GM19239 (cell line): ENCODE measurements at regions not wholly inside any gene's neighbourhood (a gene's known extent, or its start where the extent isn't known, plus 50 kb on each side); places are given as distances from the start of the nearest gene placed in this dataset.
"Not testable (repeated sequence)": the region's sequence is repeated elsewhere in the genome, so short reads cannot be mapped to it uniquely, and the experiment has no call there.

Source experiments
- DNase-seq: peaks from one replicate; pipeline ENCODE4 v3.0.0; 2011; ENCODE audit warnings: low spot score; ENCODE audit not compliant: insufficient read length
- FAIRE-seq: peaks from 2 replicates; lab custom pipeline; 2011; peaks lifted over from hg19 to GRCh38; lab: Jason Lieb, UNC

GRCh38 chr19:20307127-20307526 is 140.1 kb downstream of the ZNF486 start:
- DNase-seq = no peak

GRCh38 chr19:20296314-20296713 is 129.3 kb downstream of the ZNF486 start:
- FAIRE-seq, DNase-seq: not testable (repeated sequence)

More at GRCh38 chr19:20307127-20307526, 140.1 kb downstream of the ZNF486 start:
- no peak for FAIRE-seq

GRCh38 chr19:20294181-20294580 is 127.2 kb downstream of the ZNF486 start:
- no peak for DNase-seq
- FAIRE-seq = no peak

- not testable (repeated sequence) for FAIRE-seq, DNase-seq
Observed at GRCh38 chr19:20292520-20292919, 125.5 kb downstream of the ZNF486 start.

- DNase-seq (no peak), FAIRE-seq (no peak)
Observed at GRCh38 chr19:20289186-20289585, 122.2 kb downstream of the ZNF486 start.

DNA sequence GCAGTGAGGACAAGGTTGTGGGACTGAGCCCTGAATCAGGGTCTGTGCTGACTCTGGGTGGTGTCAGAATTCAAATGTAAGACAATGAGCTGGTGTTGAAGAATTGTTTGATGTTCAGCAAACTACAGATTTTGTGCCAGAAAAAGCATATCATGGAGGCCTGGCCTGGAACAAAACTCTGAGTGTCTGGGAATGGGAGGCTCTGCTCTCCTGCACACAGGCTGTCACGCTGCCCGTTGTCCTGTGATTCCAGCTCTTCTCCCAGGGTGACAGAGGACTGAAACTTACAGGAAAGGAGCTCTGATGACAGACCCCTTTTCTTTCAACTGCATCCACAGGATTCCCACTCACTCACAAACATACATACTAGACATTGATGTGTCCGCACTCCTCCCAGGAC is 120.1 kb downstream of the ZNF486 start:
- DNase-seq (no peak), FAIRE-seq (no peak)

DNA sequence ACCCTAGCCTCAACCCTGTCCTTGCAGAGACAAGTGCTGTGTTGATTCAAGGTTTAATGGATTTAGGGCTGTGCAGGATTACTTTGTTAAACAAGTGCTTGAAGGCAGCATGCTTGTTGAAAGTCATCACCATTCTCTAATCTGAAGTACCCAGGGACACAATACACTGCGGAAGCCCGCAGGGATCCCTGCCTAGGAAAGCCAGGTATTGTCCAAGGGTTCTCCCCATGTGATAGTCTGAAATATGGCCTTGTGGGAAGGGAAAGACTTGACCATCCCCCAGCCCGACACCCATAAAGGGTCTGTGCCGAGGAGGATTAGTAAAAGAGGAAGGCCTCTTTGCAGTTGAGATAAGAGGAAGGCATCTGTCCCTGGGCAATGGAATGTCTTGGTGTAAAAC is 118.9 kb downstream of the ZNF486 start:
- DNase-seq, FAIRE-seq: not testable (repeated sequence)

DNA sequence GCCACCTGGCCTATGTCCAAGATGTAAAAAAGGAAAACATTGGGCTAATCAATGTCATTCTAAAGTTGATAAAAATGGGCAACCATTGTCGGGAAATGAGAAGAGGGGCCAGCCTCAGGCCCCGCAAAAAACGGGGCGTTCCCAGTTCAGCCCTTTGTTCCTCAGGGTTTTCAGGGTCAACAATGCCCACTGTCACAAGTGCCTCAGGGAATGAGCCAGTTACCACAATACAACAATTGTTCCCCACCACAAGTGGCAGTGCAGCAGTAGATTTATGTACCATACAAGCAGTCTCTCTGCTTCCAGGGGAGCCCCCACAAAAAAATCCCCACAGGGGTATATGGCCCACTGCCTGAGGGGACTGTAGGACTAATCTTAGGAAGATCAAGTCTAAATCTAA is 112.5 kb downstream of the ZNF486 start:
- no peak for DNase-seq
- no peak for FAIRE-seq

GRCh38 chr19:20278342-20278741 is 111.3 kb downstream of the ZNF486 start:
- FAIRE-seq (no peak), DNase-seq (no peak)

DNA sequence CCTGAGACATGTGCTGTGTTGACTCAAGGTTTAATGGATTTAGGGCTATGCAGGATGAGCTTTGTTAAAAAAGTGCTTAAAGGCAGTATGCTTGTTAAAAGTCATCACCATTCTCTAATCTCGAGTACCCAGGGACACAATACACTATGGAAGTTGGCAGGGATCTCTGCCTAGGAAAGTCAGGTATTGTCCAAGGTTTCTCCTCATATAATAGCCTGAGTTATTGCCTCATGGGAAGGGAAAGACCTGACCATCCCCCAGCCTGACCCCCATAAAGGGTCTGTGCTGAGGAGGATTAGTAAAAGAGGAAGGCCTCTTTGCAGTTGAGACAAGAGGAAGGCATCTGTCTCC is 109.7 kb downstream of the ZNF486 start:
- DNase-seq, FAIRE-seq: not testable (repeated sequence)

- no peak for FAIRE-seq
- no peak for DNase-seq
Observed at GRCh38 chr19:20276011-20276731, 109.2 kb downstream of the ZNF486 start.

- FAIRE-seq (no peak), DNase-seq (no peak)
Observed at GRCh38 chr19:20273951-20274570, 107.0 kb downstream of the ZNF486 start.

- no peak for FAIRE-seq
- no peak for DNase-seq
Observed at GRCh38 chr19:20273376-20273775, 106.4 kb downstream of the ZNF486 start.

DNA sequence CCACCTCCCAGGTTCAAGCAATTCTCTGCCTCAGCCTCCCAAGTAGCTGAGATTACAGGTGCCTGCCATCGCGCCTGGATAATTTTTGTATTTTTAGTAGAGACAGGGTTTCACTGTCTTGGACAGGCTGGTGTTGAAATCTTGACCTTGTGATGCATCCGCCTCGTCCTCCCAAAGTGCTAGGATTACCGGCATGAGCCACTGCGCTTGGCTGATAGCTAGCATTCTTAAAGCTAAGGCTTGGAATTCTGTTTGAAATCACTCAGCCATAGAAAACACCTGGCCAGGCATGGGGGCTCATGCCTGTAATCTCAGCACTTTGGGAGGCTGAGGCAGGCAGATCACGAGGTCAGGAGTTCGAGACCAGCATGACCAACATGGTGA is 105.6 kb downstream of the ZNF486 start:
- FAIRE-seq, DNase-seq: not testable (repeated sequence)

DNA sequence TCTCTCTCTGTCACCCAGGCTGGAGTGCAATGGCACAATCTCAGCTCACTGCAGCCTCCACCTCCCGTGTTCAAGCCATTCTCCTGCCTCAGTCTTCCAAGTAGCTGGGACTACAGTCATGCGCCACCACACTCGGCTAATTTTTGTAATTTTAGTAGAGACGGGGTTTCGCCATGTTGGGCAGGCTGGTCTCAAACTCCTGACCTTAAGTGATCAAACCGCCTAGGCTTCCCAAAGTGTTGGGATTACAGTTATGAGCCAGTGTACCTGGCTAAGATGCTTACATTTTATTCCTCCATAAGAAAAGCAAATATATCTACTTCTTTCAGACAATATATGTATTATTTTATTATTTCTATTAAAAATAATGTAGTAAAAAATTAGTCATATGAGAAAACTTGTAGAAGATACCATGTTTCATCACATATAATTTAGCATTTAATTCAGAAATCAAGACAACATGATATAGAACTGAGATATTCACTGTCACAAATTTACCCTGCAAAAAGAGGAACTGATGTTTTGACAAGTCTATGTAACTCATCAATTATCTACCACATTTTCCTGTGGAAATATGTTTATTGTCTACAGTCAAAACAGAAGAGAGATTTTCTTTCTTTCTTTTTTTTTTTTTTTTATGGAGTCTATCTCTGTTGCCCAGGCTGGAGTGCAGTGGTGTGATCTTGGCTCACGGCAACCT is 105.1 kb downstream of the ZNF486 start:
- not testable (repeated sequence) for FAIRE-seq, DNase-seq

- no peak for FAIRE-seq
- DNase-seq = no peak
Observed at GRCh38 chr19:20271215-20271926, 104.4 kb downstream of the ZNF486 start.

GRCh38 chr19:20269461-20269860 is 102.4 kb downstream of the ZNF486 start:
- DNase-seq (no peak), FAIRE-seq (no peak)

DNA sequence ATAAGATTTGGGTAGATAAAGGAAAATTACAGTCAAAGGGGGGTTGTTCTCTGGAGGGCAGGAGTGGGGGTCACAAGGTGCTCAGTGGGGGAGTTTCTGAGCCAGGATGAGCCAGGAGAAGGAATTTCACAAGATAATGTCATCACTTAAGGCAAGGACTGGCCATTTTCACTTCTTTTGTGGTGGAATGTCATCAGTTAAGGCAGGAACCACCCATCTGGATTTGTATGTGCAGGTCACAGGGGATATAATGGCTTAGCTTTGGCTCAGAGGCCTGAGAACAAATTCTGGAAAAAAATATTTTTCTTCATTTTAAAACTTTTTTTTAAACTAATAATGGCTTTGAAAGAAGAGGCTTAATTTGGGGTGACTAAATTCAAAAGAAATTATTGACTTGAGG is 94.5 kb downstream of the ZNF486 start:
- not testable (repeated sequence) for FAIRE-seq, DNase-seq

- not testable (repeated sequence) for DNase-seq, FAIRE-seq
Observed at GRCh38 chr19:20260738-20261137, 93.7 kb downstream of the ZNF486 start.

DNA sequence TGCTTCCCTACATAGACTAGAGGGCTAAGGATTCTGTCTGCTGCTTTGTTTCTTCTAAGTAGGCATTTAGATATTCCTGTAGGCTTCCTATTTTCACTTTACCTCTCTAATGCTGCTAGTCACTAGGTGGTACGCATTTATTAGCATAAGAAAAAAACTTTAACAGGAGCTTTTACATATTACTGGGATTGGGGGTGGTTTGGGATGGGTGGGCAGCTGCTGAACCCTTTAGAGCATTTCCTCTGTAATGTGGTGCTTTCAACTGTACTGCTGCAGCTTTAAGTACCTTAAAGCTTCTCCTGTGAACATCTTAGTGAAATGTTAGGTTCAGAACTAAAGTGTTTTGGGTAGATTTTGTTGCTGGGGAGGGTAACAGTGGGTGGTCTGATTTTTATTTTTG is 92.6 kb downstream of the ZNF486 start:
- FAIRE-seq = no peak
- DNase-seq = no peak

DNA sequence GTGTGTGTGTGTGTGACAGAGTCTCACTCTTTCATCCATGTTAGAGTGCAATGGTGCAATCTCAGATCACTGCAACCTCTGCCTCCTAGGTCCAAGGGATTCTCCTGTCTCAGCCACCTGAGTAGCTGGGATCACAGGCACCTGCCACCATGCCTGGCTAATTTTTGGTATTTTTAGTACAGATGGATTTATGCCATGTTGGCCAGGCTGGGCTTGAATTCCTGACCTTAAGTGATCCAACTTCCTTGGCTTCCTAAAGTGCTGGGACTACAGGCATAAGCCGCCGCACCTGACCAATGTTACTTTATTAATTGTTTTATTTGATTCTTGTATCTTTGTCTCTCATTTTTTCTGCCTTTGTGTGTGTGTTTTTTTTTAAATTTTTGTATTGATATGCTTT is 89.6 kb downstream of the ZNF486 start:
- DNase-seq = no peak
- FAIRE-seq = no peak
